Fibroblast of lung (primary cell): ENCODE measurements at regions not wholly inside any gene's neighbourhood (a gene's known extent, or its start where the extent isn't known, plus 50 kb on each side); places are given as distances from the start of the nearest gene placed in this dataset.
A peak's percentile ranks its signal among the peaks of the same experiment; 100 is the strongest.

Source experiments
- DNase-seq, 2 donors: peaks; one replicate each; pipeline versions ENCODE4 v3.0.0 to v3.0.0-alpha.2; 2010; ENCODE audit warnings: low read depth in 2 of 2
- H2AFZ ChIP-seq: 2 replicates; pipeline ENCODE4 v1.5.1; 2012; ENCODE audit warnings: low read length, control low read depth, inconsistent platforms
- H3K27ac ChIP-seq: 2 replicates; pipeline ENCODE4 v1.5.1; 2011; ENCODE audit warnings: low read length, control low read depth; ENCODE audit not compliant: insufficient read depth
- H3K27me3 ChIP-seq: 2 replicates; pipeline ENCODE4 v1.5.1; 2011; ENCODE audit warnings: mild to moderate bottlenecking, low read length; ENCODE audit not compliant: control insufficient read depth, insufficient read depth
- H3K36me3 ChIP-seq: 2 replicates; pipeline ENCODE4 v1.5.1; 2011; ENCODE audit warnings: low read length; ENCODE audit not compliant: control insufficient read depth, insufficient read depth
- H3K4me1 ChIP-seq: 2 replicates; pipeline ENCODE4 v1.5.1; 2011; ENCODE audit warnings: low read length; ENCODE audit not compliant: control insufficient read depth, insufficient read depth; ENCODE audit errors: extremely low read depth
- H3K4me2 ChIP-seq: 2 replicates; pipeline ENCODE4 v1.5.1; 2011; ENCODE audit warnings: low read length, control low read depth; ENCODE audit not compliant: insufficient read depth; ENCODE audit errors: extremely low read depth
- H3K4me3 ChIP-seq, 4 experiments: fragments of 200-600 bp in 1 of 4; sonication (generic) in 1 of 4; replicated peaks in 1 of 4; 2 replicates each; pipeline ENCODE4 v1.5.1; 2011 to 2016; ENCODE audit warnings: low read length in 4 of 4, low read depth in 3 of 4, mild to moderate bottlenecking in 3 of 4, control low read depth in 2 of 4, inconsistent platforms in 1 of 4, mixed read lengths in 1 of 4; ENCODE audit not compliant: insufficient read depth in 1 of 4; ENCODE audit errors: control extremely low read depth in 1 of 4
- H3K79me2 ChIP-seq: 2 replicates; pipeline ENCODE4 v1.5.1; 2012; ENCODE audit warnings: mild to moderate bottlenecking, low read length, inconsistent platforms; ENCODE audit not compliant: control insufficient read depth, insufficient read depth
- H3K9ac ChIP-seq: 2 replicates; pipeline ENCODE4 v1.5.1; 2011; ENCODE audit warnings: mild to moderate bottlenecking, low read length, control low read depth; ENCODE audit not compliant: insufficient read depth
- H3K9me3 ChIP-seq: 2 replicates; pipeline ENCODE4 v1.5.1; 2012; ENCODE audit warnings: low read depth, low read length; ENCODE audit not compliant: control insufficient read depth, insufficient read depth
- H4K20me1 ChIP-seq: 2 replicates; pipeline ENCODE4 v1.5.1; 2011; ENCODE audit warnings: low read length; ENCODE audit not compliant: control insufficient read depth, insufficient read depth; ENCODE audit errors: extremely low read depth
- EZH2 ChIP-seq: IDR thresholded peaks from 2 replicates; pipeline ENCODE4 v1.5.1; 2012; ENCODE audit warnings: low read length, control low read depth, mild to moderate bottlenecking; ENCODE audit errors: missing control alignments
- TF ChIP-seq, protein P1 (sequence below), 2 donors: IDR thresholded peaks in 1 of 2; conservative IDR thresholded peaks in 1 of 2; 1 replicate in 1 of 2; 2 replicates in 1 of 2; pipeline ENCODE4 v1.5.1; 2011 to 2012; ENCODE audit warnings: low read length in 2 of 2, control low read depth in 1 of 2, inconsistent platforms in 1 of 2, low read depth in 1 of 2, mild to moderate bottlenecking in 1 of 2

DNA sequence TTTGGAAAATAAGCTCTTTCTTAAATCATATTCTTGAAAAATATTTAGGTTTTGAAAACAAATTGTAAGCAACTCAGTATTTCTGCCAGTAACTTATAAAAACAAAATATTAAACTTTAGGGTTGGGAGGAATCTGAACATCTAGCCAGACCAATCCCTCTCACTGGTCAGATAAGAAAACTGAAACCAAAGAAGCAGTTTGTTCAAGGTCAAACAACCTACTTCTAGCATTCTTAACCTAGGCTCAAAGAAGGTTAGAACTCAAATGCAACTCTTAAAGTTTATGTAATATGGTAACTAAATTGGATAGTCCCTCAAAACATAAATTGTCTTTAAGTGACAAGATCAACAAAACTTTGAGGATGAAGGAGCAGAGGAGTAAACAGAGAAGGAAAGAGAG lies 374.9 kb upstream of the TNC start:
- Histone ChIP-seq H3K36me3 (no peaks in the 10 kb centered on the region), H3K27me3 (no peaks in the 10 kb centered on the region), H3K9me3 (no peaks in the 10 kb centered on the region), H3K4me3 (no peak overlapping the region), H2AFZ (no peak overlapping the region), H4K20me1 (no peaks in the 10 kb centered on the region), H3K79me2 (no peaks in the 10 kb centered on the region), H3K4me1 (no peaks in the 10 kb centered on the region), H3K4me2 (no peak overlapping the region), H3K27ac (no peak overlapping the region), H3K9ac (no peak overlapping the region)
- DNase-seq, result no peak
- no peak for TF ChIP-seq EZH2

DNA sequence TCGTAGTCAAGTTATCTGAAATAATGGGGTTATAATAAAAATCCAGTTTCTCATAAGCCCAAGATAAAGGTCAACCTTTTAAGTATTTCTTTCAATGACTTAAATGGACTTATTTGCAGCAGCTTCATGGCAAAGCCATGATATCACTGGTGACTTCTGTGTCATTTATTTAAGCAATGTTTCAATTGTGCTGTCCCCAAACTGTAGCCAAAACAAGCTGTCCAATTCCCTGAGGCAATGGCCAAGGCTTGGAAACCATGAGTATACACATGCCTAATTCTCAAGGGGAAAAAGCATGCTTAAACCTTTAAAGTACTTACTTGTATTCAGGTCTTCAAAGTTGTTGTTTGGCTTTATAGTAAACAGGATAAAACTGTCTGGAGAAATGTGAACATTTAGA lies 376.4 kb upstream of the TNC start:
- Histone ChIP-seq H3K27ac (no peak overlapping the region), H3K4me3 (no peak overlapping the region), H3K79me2 (no peaks in the 10 kb centered on the region), H3K4me2 (no peak overlapping the region), H3K36me3 (no peaks in the 10 kb centered on the region), H2AFZ (no peak overlapping the region), H3K9me3 (no peaks in the 10 kb centered on the region), H3K9ac (no peak overlapping the region), H3K4me1 (no peaks in the 10 kb centered on the region), H4K20me1 (no peaks in the 10 kb centered on the region), H3K27me3 (no peaks in the 10 kb centered on the region)
- DNase-seq, result no peak
- TF ChIP-seq, protein P1, sequence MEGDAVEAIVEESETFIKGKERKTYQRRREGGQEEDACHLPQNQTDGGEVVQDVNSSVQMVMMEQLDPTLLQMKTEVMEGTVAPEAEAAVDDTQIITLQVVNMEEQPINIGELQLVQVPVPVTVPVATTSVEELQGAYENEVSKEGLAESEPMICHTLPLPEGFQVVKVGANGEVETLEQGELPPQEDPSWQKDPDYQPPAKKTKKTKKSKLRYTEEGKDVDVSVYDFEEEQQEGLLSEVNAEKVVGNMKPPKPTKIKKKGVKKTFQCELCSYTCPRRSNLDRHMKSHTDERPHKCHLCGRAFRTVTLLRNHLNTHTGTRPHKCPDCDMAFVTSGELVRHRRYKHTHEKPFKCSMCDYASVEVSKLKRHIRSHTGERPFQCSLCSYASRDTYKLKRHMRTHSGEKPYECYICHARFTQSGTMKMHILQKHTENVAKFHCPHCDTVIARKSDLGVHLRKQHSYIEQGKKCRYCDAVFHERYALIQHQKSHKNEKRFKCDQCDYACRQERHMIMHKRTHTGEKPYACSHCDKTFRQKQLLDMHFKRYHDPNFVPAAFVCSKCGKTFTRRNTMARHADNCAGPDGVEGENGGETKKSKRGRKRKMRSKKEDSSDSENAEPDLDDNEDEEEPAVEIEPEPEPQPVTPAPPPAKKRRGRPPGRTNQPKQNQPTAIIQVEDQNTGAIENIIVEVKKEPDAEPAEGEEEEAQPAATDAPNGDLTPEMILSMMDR (conservative IDR thresholded peaks at IDR 0.05 in 1 of 2, IDR thresholded peaks at IDR 0.05 in 1 of 2; ENCODE audit: low read depth in 1 of 2, low read length in 2 of 2), result no peak
- no peak for TF ChIP-seq EZH2

DNA sequence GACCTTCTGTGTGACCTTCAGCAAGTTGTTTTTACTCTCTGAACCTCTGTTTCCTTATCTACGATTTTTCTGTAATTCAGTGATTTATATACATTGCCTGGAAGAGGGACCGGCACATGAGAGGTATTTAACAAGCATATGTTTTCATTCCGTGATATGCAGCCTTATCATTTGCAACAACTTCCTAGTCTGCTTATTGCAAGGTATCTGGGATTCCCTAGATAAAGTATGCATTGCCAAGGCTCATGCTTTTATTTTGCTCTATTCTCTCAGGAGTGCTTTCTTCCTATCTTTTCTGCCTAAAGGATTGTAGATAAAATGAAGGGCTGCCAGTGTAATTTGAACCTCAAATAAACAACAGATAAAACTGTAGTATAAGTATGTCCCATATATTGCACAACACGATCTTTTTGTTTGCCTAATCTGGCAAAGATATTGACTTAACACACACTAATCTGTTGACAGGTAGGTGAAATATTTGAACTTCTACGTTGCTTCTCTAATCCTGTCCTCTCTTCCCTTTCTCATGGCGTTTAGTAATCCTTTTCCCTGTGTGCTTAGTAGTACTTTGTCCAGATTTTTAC lies 377.2 kb upstream of the TNC start:
- Histone ChIP-seq H3K4me1 (no peaks in the 10 kb centered on the region), H3K79me2 (no peaks in the 10 kb centered on the region), H3K4me2 (no peak overlapping the region), H3K9me3 (no peaks in the 10 kb centered on the region), H4K20me1 (no peaks in the 10 kb centered on the region), H3K36me3 (no peaks in the 10 kb centered on the region), H3K27me3 (no peaks in the 10 kb centered on the region), H3K4me3 (no peak overlapping the region), H2AFZ (no peak overlapping the region), H3K27ac (no peak overlapping the region), H3K9ac (no peak overlapping the region)
- TF ChIP-seq EZH2, result no peak
- TF ChIP-seq, protein P1 (conservative IDR thresholded peaks at IDR 0.05 in 1 of 2, IDR thresholded peaks at IDR 0.05 in 1 of 2; ENCODE audit: low read depth in 1 of 2, low read length in 2 of 2), result no peak
- DNase-seq, result peak in 1 of 2 donors; percentile 18
